ENCODE measurements at regions not wholly inside any gene's neighbourhood (a gene's known extent, or its start where the extent isn't known, plus 50 kb on each side); places are given as distances from the start of the nearest gene placed in this dataset.

DNA sequence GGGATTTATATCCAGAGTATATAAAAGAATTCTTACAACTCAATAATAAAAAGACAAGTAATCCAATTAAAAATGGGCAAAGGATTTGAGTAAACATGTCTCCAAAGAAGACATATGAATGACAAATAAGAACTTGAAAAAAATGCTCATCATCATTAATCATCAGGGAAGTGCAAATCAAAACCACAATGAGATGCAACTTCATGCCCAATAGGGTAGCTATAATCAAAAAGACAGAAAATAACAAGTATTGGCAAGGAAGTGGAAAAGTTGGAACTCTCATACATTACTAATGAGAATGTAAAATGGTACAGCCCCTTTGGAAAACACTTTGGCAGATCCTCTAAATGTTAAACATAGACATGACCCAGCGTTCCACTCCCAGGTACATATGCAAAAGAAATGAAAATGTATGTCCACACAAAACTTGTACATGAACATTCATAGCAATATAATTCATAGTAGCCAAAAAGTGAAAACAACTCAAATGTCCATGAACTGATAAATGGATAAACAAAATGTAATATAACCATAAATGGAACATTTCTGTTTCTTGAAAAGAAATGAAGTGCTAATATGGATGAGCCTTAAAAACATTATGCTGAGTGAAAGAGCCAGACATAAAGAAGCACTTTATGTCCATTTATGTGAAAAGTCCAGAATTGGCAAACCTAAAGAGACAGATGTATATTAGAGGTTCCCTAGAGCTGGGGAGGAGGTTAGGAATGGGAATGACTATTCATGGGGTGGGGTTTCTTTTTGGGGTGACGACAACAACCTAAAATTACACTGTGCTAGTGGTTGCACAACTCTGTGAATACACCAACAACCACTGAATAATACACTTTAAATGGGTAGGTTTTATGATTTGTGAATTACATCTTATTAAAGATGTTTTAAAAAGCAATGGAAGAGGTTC, 259.7 kb downstream of the RHOU start:
- TF ChIP-seq CTCF (IDR thresholded peaks at IDR 0.05), result no peak
- TF ChIP-seq SIN3A (IDR thresholded peaks at IDR 0.05; ENCODE audit: borderline replicate concordance, insufficient read depth, low read depth, low read length), result no peak
- TF ChIP-seq REST (IDR thresholded peaks at IDR 0.05; ENCODE audit: insufficient read depth in 1 of 2, low read depth in 2 of 2, low read length in 1 of 2), result no peak
- no peak for TF ChIP-seq TCF7L2 (IDR thresholded peaks at IDR 0.05; ENCODE audit: low read depth, low read length)

Data from Panc1 (cell line).